NCI-H1092 treated with DMSO at 0.1 percent for 48 hours (cell line): ENCODE measurements at regions not wholly inside any gene's neighbourhood (a gene's known extent, or its start where the extent isn't known, plus 50 kb on each side); places are given as distances from the start of the nearest gene placed in this dataset.
A peak's percentile ranks its signal among the peaks of the same experiment; 100 is the strongest.
"Not testable (repeated sequence)": the region's sequence is repeated elsewhere in the genome, so short reads cannot be mapped to it uniquely, and the experiment has no call there.

Experiments
- DNase-seq: peaks from one replicate; lab custom pipeline; 2025; lab: John Stamatoyannopoulos, UW

- no peak for DNase-seq
Observed at GRCh38 chr1:221527886-221528624, 213.8 kb downstream of the DUSP10 start.

- not testable (repeated sequence) for DNase-seq
Observed at GRCh38 chr1:221530159-221530558, 211.7 kb downstream of the DUSP10 start.

GRCh38 chr1:221530791-221531190, 211.1 kb downstream of the DUSP10 start:
- no peak for DNase-seq

GRCh38 chr1:221532071-221532773, 209.7 kb downstream of the DUSP10 start:
- no peak for DNase-seq

GRCh38 chr1:221541296-221541695, 200.6 kb downstream of the DUSP10 start:
- no peak for DNase-seq

GRCh38 chr1:221543529-221544120, 198.3 kb downstream of the DUSP10 start:
- peak; percentile 38 for DNase-seq

- no peak for DNase-seq
Observed at GRCh38 chr1:221548942-221549341, 192.9 kb downstream of the DUSP10 start.

- DNase-seq = no peak
Observed at GRCh38 chr1:221549815-221550214, 192.1 kb downstream of the DUSP10 start.

GRCh38 chr1:221552792-221553191, 189.1 kb downstream of the DUSP10 start:
- not testable (repeated sequence) for DNase-seq

GRCh38 chr1:221555689-221556433, 186.0 kb downstream of the DUSP10 start:
- DNase-seq = no peak

- no peak for DNase-seq
Observed at GRCh38 chr1:221556435-221556834, 185.5 kb downstream of the DUSP10 start.

- no peak for DNase-seq
Observed at GRCh38 chr1:221557013-221557412, 184.9 kb downstream of the DUSP10 start.

- no peak for DNase-seq
Observed at GRCh38 chr1:221558396-221558795, 183.5 kb downstream of the DUSP10 start.

GRCh38 chr1:221559911-221560310, 182.0 kb downstream of the DUSP10 start:
- DNase-seq = no peak

GRCh38 chr1:221562542-221563475, 179.1 kb downstream of the DUSP10 start:
- DNase-seq = no peak

GRCh38 chr1:221563476-221563921, 178.4 kb downstream of the DUSP10 start:
- DNase-seq = no peak

- DNase-seq = no peak
Observed at GRCh38 chr1:221564891-221565290, 177.0 kb downstream of the DUSP10 start.

GRCh38 chr1:221565711-221566110, 176.2 kb downstream of the DUSP10 start:
- DNase-seq = peak; percentile 63

GRCh38 chr1:221567859-221568507, 173.9 kb downstream of the DUSP10 start:
- peak; percentile 27 for DNase-seq

- no peak for DNase-seq
Observed at GRCh38 chr1:221573756-221574155, 168.1 kb downstream of the DUSP10 start.

- DNase-seq = no peak
Observed at GRCh38 chr1:221574529-221574928, 167.4 kb downstream of the DUSP10 start.
